ENCODE measurements at regions not wholly inside any gene's neighbourhood (a gene's known extent, or its start where the extent isn't known, plus 50 kb on each side); places are given as distances from the start of the nearest gene placed in this dataset.
A peak's percentile ranks its signal among the peaks of the same experiment; 100 is the strongest.

DNA sequence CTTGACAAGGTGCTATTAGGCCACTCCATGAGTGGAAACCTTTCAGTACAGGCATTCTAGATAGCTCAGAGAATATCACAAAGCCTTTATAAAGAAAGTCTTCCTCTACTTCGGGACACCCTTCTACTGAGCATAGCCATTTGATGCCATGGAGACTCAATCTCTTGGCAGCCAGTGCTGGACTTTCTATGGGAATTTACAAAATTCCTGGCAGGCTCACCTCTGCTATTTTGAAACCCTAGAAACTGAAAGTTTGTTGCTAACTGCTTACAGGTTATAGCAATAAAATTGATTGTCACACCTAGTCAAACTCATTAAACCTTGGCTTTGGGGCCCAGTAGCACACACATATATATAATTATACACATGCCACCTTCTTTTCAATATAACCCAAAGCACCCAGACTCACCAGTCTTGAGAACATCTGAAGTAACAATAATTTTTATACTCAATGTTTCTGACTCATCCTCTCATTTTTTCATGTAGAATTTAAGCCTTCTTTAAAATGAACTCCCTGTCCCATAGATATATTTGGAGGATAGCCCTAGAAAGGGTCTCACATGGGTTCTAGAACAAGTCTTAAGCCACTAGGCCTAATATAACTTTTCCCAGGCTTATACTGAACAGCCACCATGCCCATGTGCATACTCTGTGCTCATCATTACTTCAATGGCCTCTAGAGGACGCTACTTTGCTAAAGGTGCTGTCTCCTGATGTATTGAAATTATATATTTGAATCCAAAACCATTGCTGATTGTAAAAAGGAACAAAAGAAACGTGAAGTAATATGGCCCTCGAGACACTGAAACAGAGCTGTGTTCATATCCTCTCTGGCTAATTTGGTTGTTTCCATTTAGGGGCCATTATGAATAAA, 368.1 kb upstream of the MARCKS start:
- no peak for DNase-seq (ENCODE audit: low read depth)
- H3K4me3 ChIP-seq (ENCODE audit: low read depth, low read length): no peak overlapping the region
- no peak for TF ChIP-seq MYC (IDR thresholded peaks at IDR 0.05; ENCODE audit: low read depth, low read length)
- peak; percentile 4 for TF ChIP-seq CTCF (IDR thresholded peaks at IDR 0.05; ENCODE audit: low read depth, low read length)

DNA sequence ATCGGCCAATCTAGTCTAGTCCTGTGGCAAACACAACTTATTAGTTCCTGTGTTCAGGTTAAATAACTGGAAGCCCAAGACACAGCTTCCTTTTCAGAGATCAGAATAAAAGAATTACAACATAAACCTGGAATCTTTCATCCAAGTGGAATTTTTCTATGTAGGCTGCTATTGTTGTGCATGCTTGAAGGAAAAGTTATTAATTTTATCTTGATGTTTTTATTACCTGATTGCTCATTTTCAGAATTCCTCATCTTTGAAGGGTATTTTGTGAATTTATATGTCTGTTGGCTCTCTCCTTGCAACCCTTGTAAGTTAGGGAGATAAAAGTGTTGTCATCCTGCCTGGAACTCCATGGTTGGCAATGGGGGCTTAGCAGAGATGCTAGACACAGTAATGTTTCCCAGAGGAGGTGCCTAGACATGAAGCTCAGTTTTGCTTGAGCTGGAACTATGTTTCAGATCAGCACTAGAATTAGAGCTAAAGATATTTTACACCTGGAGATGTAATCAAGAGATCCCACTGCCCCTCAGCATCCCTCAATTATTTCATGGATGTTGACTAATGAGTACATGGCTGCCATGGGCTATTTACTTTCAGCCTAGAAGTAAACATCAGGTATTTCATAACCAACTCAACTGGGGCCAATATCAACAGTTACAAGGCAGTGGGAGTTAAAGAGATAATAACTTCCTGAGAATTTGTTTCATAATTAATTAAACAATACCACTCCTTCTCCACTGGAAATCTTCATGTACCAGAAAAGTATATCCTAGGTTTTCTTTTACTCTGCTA, 367.0 kb upstream of the MARCKS start:
- TF ChIP-seq MYC (IDR thresholded peaks at IDR 0.05; ENCODE audit: low read depth, low read length) (no peak), POLR2A (IDR thresholded peaks at IDR 0.05; ENCODE audit: extremely low read depth, insufficient read length) (no peak), CTCF (IDR thresholded peaks at IDR 0.05; ENCODE audit: low read depth, low read length) (no peak), MAX (IDR thresholded peaks at IDR 0.05; ENCODE audit: low read depth, low read length) (no peak)
- H3K4me3 ChIP-seq (ENCODE audit: low read depth, low read length): no peak overlapping the region
- DNase-seq (ENCODE audit: low read depth): no peak

DNA sequence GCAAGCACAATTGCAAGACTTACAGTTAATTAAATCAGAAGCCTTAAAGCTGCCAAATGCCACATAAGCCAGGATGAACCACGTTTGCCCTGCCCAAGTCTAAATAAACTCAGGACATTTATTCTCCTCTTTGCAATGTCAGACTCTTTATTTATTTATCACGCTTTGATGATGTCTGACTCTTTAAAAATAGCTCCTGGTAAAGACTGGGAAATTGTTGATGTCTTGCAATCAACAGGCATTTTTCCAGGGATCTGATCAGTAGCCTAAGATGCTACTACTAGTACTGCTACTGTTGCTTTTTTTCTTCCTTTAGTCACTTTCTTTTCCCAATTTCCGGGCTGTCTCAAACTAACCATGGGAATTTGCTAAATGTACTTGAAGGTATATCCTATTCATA, 365.8 kb upstream of the MARCKS start:
- TF ChIP-seq MYC (IDR thresholded peaks at IDR 0.05; ENCODE audit: low read depth, low read length) (no peak), MAX (IDR thresholded peaks at IDR 0.05; ENCODE audit: low read depth, low read length) (no peak), POLR2A (IDR thresholded peaks at IDR 0.05; ENCODE audit: extremely low read depth, insufficient read length) (no peak), CTCF (IDR thresholded peaks at IDR 0.05; ENCODE audit: low read depth, low read length) (no peak)
- H3K4me3 ChIP-seq (ENCODE audit: low read depth, low read length): no peak overlapping the region
- DNase-seq (ENCODE audit: low read depth): no peak

DNA sequence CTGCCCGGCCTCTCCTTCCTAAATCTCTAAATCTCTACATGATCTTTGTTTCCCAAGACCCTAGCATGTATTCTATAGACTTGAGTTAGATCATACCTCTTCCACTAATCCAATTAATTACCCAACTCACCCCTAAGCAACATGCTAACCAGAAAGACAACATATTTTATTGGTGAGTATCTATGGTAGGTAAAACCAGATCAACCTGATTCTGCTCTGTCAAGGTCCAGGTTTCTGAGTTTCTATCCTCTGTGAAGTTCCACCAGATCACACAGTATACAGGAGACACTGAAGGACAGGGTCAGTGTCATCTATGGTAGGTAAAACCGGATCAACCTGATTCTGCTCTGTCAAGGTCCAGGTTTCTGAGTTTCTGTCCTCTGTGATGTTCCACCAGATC, 363.2 kb upstream of the MARCKS start:
- H3K4me3 ChIP-seq (ENCODE audit: low read depth, low read length): no peak overlapping the region
- TF ChIP-seq POLR2A (IDR thresholded peaks at IDR 0.05; ENCODE audit: extremely low read depth, insufficient read length) (no peak), CTCF (IDR thresholded peaks at IDR 0.05; ENCODE audit: low read depth, low read length) (no peak), MYC (IDR thresholded peaks at IDR 0.05; ENCODE audit: low read depth, low read length) (no peak), MAX (IDR thresholded peaks at IDR 0.05; ENCODE audit: low read depth, low read length) (no peak)
- no peak for DNase-seq (ENCODE audit: low read depth)

- no peak overlapping the region for H3K4me3 ChIP-seq (ENCODE audit: low read depth, low read length)
- TF ChIP-seq CTCF (IDR thresholded peaks at IDR 0.05; ENCODE audit: low read depth, low read length) (no peak), POLR2A (IDR thresholded peaks at IDR 0.05; ENCODE audit: extremely low read depth, insufficient read length) (no peak), MYC (IDR thresholded peaks at IDR 0.05; ENCODE audit: low read depth, low read length) (no peak), MAX (IDR thresholded peaks at IDR 0.05; ENCODE audit: low read depth, low read length) (no peak)
- no peak for DNase-seq (ENCODE audit: low read depth)
Observed at GRCh38 chr6:113495521-113495920, 361.6 kb upstream of the MARCKS start.

All from NB4 (cell line).